LHCN-M2 (cell line): ENCODE measurements at regions not wholly inside any gene's neighbourhood (a gene's known extent, or its start where the extent isn't known, plus 50 kb on each side); places are given as distances from the start of the nearest gene placed in this dataset.
A peak's percentile ranks its signal among the peaks of the same experiment; 100 is the strongest.

ENCODE experiments used
- DNase-seq: peaks from one replicate; pipeline ENCODE4 v3.0.0-alpha.2; 2012; ENCODE audit warnings: low read depth

GRCh38 chr3:67798412-67798811, 144.0 kb upstream of the SUCLG2 start:
- DNase-seq = no peak

DNA sequence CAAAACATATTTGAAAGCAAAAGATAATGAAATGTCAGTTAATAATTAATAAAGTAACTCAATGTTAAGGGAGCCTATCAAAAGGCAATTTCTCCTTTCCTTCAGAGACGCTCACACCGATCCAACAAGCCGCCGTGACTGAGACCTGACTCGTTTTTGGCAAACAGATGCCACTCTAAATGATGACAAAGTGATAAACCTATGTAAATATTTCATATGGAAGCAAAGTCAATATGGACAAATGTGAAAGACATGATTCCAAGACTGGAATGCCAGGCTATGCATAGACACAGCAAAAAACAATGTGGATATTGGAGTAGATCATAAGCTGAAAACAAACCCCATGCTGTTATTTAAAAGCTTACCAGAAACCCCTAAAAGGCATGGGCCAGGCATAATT, 137.2 kb upstream of the SUCLG2 start:
- no peak for DNase-seq

GRCh38 chr3:67790043-67790442, 135.6 kb upstream of the SUCLG2 start:
- DNase-seq = peak; percentile 70

- no peak for DNase-seq
These were observed 134.0 kb upstream of the SUCLG2 start for GRCh38 chr3:67788396-67788795.

DNA sequence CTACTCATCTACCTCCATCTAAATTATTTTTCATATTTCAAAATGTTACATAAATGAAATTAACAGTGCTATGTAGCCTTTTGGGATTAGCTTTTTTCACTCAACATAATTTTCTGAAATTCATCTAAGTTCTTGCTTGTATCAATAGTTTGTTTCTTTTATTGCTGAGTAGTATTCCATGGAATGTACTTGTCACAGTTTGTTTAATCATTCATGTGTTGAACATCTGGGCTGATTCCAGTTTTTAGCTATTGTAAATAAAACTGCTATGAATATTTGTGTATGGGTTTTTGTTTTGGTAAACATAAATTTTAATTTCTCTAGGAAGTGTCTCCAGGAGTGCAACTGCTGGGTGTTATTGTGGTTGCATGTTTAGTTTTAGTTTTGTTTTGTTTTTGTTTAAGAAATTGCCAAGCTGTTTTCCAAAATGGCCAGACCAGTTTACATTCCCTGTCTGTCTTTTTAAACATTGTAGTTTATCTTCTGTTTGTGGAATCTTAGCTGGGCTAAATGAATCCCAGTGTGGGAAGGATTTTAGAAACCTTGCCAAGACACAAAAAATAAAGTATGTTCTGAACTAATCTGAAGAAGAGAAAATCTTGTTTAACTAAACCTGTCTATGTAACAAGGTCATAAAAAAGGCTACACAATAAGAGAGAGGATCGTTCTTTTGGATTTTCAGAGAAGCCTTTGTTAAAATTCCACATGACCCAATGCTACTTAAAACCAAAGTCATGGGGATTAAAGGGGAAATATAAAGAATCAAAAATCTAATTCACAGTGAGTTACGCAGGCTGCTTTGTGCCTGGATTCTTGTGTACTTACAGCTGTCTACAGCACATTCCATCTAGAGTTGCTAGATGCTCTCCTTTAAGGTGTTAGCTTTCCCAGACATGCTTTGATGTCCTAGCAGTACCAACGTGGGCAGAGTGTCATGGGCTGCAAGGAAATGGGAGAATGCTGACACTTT, 129.2 kb upstream of the SUCLG2 start:
- no peak for DNase-seq

DNA sequence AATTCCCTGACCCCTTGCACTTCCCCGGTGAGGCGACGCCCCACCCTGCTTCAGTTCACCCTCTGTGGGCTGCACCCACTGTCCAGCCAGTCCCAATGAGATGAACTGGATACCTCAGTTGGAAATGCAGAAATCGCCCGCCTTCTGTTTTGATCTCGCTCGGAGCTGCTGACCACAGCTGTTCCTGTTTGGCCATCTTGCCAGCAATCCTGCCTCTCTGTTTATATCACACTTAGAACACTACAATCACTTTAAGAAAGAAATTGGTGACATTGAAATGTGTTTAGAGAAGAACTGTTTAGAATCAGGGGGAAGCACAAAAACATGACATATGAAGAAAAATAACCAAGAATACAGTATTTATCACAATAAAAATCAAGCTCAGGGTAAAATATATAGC, 127.5 kb upstream of the SUCLG2 start:
- DNase-seq = no peak

GRCh38 chr3:67781218-67781617, 126.8 kb upstream of the SUCLG2 start:
- no peak for DNase-seq

DNA sequence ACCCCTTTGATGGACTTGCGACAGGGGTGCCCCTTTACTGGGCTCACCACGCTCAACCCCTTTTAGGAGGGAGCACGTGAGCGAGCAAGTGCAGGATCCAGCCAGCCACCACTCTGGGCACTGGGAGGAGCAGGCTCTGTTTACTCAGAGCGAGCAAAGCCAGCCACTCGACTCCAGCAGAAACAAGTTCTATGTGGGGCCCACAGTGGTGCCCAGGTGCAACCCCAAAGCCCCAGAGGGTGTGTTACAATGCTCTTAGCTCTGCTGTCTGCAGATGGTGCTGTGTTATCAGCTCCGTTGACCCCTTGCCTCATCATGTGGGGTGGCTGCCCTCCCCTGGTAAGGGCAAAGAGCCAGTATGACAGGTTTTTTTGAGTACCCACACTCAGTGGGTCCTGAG, 120.3 kb upstream of the SUCLG2 start:
- DNase-seq = no peak

DNA sequence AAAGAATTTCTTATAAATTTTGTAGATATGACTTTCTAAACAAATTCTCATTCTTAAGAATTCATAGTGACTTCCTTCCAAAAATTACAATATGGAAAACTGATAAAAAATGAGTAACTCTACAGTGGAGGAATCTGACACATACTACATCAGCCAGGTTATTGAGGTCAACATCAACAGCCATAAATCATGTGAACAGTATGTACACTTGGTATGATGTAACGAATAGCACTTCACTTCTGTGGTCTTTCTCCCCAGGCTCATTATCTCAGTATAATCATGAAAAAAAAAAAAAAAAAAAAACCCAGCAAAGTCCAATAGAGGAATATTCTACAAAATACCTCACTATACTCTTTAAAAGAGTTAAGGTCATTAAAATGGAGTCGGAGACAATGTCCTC, 111.2 kb upstream of the SUCLG2 start:
- DNase-seq = no peak

GRCh38 chr3:67745296-67745695, 90.9 kb upstream of the SUCLG2 start:
- DNase-seq = no peak

GRCh38 chr3:67744699-67745098, 90.3 kb upstream of the SUCLG2 start:
- no peak for DNase-seq

DNA sequence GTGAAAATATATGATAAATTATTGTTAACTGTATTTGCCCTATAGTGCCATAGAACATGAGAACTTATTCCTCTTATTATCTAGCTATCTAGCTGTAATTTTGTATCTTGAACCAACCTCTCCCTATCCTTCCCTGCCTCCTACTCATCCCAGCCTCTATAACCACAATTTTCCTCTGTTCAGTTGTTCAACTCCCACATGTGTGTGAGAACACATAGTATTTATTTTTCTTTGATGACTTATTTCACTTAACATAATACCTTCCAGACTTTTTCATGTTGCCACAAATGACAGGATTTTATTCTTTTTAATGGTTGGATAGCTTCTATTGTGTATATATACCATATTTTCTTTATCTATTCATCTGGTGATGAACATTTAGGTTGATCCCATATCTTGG, 85.4 kb upstream of the SUCLG2 start:
- peak; percentile 14 for DNase-seq

DNA sequence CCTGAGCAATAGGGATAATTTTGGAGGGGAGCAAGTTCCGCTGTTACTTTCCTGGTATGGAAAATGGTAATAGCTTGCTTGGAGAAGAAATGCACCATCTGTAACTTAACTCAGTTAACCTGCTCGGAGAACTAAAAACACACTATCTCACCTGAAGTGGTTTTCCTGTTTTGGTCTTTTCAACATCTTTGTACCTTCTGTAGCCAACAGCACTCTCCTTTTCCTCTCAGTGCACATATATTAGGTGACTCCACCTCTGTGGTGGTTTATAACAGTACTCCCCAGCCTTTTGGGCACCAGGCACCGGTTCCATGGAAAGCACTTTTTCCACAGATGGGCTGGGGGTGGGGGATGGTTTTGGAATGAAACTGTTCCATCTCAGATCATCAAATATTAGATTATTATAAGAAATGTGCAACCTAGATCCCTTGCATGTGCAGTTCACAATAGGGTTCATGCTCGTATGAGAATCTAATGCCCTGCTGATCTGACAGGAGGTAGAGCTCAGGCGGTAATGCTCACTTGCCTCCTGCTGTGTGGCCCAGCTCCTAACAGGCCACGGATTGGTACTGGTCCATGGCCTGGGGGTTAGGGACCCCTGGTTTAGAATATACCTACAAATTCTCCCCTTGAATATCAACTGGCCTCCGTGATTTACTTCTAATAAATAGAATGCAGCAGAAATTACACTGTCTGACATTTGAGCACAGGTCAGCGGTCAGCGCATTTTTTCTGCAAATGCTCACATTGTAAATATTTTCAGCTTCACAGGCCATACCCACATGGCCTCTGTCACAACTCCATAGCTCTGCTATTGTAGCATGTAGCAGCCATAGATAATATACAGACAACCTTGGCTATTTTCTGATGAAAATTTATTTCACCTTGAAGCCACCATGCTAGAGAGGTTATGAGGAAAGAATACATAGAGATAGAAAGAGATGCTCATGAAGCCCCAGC, 83.8 kb upstream of the SUCLG2 start:
- DNase-seq = no peak

GRCh38 chr3:67737140-67737539, 82.7 kb upstream of the SUCLG2 start:
- DNase-seq = no peak

GRCh38 chr3:67733269-67733950, 79.0 kb upstream of the SUCLG2 start:
- no peak for DNase-seq

- no peak for DNase-seq
These were observed 70.0 kb upstream of the SUCLG2 start for GRCh38 chr3:67724434-67724833.

- DNase-seq = no peak
These were observed 69.5 kb upstream of the SUCLG2 start for GRCh38 chr3:67723863-67724262.

GRCh38 chr3:67719333-67719732, 64.9 kb upstream of the SUCLG2 start:
- no peak for DNase-seq

DNA sequence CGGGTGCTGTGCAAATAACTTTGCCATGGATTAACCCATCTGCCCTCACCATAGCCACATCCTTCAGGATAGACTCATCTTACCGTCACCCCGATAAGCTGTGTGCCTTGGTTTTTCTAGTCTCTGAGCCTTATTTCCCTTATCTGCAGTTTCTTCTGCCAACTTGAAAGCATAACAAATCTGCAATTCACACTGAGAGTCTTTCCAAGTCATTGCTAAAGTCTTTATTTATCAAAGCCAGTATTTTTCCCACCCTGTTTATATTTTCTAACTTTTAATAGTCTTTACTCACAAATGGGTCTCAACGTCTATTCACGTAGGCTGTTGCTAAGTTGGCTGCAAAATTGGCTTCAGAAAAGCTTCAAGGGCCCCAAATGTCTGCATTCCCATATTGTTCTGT, 61.6 kb upstream of the SUCLG2 start:
- DNase-seq = no peak

DNA sequence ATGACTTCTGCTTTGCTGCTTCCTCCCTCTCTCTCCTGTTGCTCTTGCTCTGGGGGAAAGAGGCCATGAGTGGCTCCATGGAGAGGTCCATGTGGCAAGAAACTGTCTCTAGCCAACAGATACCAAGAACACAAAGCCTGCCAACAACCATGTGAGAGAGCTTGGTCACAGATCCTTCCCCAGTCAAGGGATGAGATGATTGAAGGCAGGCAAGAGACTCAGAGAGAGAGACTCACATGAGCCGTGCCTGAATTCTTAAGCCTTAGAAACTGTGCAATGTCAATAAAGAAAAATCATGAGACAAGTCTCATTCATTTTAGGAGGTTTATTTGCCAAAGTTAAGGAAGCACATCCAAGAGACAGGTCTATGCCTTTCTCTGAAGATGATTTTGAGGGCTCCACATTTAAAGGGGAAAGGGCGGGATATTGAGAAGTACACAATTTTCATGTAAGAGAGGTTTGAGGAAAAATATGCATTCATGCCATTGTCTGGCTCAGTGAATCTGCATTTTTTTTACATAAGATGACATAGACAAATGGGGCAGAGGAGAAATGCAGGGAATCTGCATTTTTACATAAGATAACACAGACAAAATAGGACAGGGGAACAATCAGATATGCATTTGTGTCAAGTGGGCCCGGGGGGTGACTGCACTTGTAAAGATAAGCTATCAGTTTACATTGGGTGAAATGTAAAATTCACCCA, 59.5 kb upstream of the SUCLG2 start:
- no peak for DNase-seq

DNA sequence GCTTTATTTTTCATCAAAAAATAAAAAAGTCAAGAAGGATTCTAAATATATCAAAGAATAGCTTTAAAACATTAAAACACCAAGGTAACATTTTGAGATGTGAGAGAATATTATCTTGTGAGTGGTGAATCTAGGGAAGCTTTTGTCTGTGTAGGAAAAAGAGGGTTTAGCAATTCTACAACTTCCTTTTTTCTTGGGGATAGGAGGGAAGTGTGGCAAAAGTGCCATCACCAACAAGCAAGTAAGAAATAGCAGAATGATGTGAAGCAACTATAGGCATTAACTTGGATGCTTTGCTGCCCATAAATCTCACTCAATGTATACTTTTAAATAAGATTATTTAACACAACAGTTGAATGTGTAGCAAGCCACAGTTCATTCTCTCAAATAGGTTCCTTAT, 57.8 kb upstream of the SUCLG2 start:
- DNase-seq = no peak
